ENCODE measurements at regions not wholly inside any gene's neighbourhood (a gene's known extent, or its start where the extent isn't known, plus 50 kb on each side); places are given as distances from the start of the nearest gene placed in this dataset.

- TF ChIP-seq POLR2A (IDR thresholded peaks at IDR 0.05; ENCODE audit: low read depth, low read length) (no peak), CTCF (IDR thresholded peaks at IDR 0.05; ENCODE audit: extremely low read depth in 1 of 2, insufficient read depth in 1 of 2, low read depth in 1 of 2, low read length in 2 of 2) (no peak), MAX (IDR thresholded peaks at IDR 0.05; ENCODE audit: insufficient read depth, insufficient read length) (no peak), EZH2 (IDR thresholded peaks at IDR 0.05; ENCODE audit: borderline replicate concordance, low read depth, low read length, severe bottlenecking) (no peak), POLR2AphosphoS5 (IDR thresholded peaks at IDR 0.05; ENCODE audit: insufficient read depth, low read depth, low read length) (no peak), MYC (IDR thresholded peaks at IDR 0.05; ENCODE audit: low read depth, low read length) (no peak), GATA2 (IDR thresholded peaks at IDR 0.05; ENCODE audit: insufficient read depth, insufficient read length, low read depth, low read length) (no peak), FOS (IDR thresholded peaks at IDR 0.05; ENCODE audit: borderline replicate concordance, insufficient read depth, low read length) (no peak), JUN (IDR thresholded peaks at IDR 0.05; ENCODE audit: borderline replicate concordance, insufficient read depth, insufficient read length, low read depth) (no peak)
Observed at GRCh38 chr1:232459087-232459486, 170.8 kb downstream of the SIPA1L2 start.

All from endothelial cell of umbilical vein (primary cell).